ENCODE measurements at regions not wholly inside any gene's neighbourhood (a gene's known extent, or its start where the extent isn't known, plus 50 kb on each side); places are given as distances from the start of the nearest gene placed in this dataset.

DNA sequence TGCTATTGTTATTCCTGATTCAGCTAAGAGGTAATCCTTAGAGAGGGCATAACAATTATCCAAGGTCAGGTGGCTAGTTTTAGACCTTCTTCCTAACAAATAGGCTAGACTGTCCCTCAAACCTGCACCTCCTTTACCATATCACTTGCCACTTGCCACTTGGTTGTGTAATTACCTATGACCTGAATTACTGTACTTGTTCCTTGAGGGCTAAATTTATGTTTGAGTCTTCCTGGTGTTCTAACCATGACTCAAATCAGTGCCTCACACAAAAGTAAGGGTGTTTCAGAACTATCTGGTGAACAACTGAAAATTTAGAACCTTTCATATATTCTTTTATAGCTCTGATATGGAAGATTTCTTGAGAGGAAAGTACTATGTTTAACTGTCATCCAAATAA is 365.8 kb upstream of the SEMA6D start:
- H3K27me3 Mint-ChIP-seq (ENCODE audit: insufficient read depth) = peaks cover 82% of the 10 kb centered on the region

DNA sequence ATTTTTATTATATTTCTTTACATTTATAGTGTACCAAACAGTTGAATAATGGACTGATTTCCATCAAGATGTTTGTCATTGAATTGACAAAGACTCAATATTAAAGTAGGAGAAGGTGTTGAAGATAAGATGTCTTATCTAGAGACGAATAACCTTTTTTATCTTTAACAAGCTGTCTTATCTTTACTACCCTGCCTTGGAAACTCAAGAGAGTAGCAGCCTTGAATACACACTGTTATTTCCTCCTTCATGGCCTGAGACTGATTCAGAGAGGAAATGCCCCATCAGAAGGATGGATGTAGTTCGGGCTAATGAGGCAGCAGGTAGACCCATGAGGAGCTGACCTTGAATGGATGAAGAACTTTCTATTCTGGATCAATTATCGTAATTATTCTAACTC is 365.1 kb upstream of the SEMA6D start:
- H3K9me3 ChIP-seq (ENCODE audit: control insufficient read depth, low read length) = no peaks in the 10 kb centered on the region
- H3K27me3 ChIP-seq (ENCODE audit: control insufficient read depth, insufficient read depth, low read length, poor library complexity, severe bottlenecking) = peaks cover 83% of the 10 kb centered on the region
- no peak overlapping the region for H3K27ac ChIP-seq (ENCODE audit: low read depth, low read length)
- TF ChIP-seq, protein P1, sequence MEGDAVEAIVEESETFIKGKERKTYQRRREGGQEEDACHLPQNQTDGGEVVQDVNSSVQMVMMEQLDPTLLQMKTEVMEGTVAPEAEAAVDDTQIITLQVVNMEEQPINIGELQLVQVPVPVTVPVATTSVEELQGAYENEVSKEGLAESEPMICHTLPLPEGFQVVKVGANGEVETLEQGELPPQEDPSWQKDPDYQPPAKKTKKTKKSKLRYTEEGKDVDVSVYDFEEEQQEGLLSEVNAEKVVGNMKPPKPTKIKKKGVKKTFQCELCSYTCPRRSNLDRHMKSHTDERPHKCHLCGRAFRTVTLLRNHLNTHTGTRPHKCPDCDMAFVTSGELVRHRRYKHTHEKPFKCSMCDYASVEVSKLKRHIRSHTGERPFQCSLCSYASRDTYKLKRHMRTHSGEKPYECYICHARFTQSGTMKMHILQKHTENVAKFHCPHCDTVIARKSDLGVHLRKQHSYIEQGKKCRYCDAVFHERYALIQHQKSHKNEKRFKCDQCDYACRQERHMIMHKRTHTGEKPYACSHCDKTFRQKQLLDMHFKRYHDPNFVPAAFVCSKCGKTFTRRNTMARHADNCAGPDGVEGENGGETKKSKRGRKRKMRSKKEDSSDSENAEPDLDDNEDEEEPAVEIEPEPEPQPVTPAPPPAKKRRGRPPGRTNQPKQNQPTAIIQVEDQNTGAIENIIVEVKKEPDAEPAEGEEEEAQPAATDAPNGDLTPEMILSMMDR (conservative IDR thresholded peaks at IDR 0.05) = no peak
- H3K4me3 ChIP-seq (ENCODE audit: low read length) = no peak overlapping the region
- Mint-ChIP-seq H3K27ac (no peak overlapping the region), H3K4me3 (no peak overlapping the region), H3K36me3 (ENCODE audit: low read depth) (no peaks in the 10 kb centered on the region), H3K9me3 (no peaks in the 10 kb centered on the region), H3K27me3 (ENCODE audit: insufficient read depth) (peaks cover 82% of the 10 kb centered on the region), H3K4me1 (peaks cover 8% of the 10 kb centered on the region)
- H3K9ac ChIP-seq (ENCODE audit: extremely low read depth, low read length, poor library complexity, severe bottlenecking) = no peak overlapping the region
- 60 to 100% methylated on average over 1 to 2 of the region's 3 CpGs for WGBS, 2 experiments (ENCODE audit: insufficient coverage in 1 of 2, insufficient read length in 1 of 2)
- H3K4me1 ChIP-seq (ENCODE audit: control insufficient read depth, insufficient read depth, low read length) = no peaks in the 10 kb centered on the region
- no peak for DNase-seq
- no peaks in the 10 kb centered on the region for H3K36me3 ChIP-seq (ENCODE audit: control insufficient read depth, insufficient read depth, low read length)

More for the DNA sequence above, 365.8 kb upstream of the SEMA6D start:
- Histone ChIP-seq H3K4me3 (ENCODE audit: low read length) (no peak overlapping the region), H3K9me3 (ENCODE audit: control insufficient read depth, low read length) (no peaks in the 10 kb centered on the region), H3K27ac (ENCODE audit: low read depth, low read length) (no peak overlapping the region), H3K27me3 (ENCODE audit: control insufficient read depth, insufficient read depth, low read length, poor library complexity, severe bottlenecking) (peaks cover 86% of the 10 kb centered on the region), H3K36me3 (ENCODE audit: control insufficient read depth, insufficient read depth, low read length) (no peaks in the 10 kb centered on the region), H3K4me1 (ENCODE audit: control insufficient read depth, insufficient read depth, low read length) (no peaks in the 10 kb centered on the region), H3K9ac (ENCODE audit: extremely low read depth, low read length, poor library complexity, severe bottlenecking) (no peak overlapping the region)
- DNase-seq = no peak
- TF ChIP-seq, protein P1 (conservative IDR thresholded peaks at IDR 0.05) = no peak
- peaks cover 8% of the 10 kb centered on the region for H3K4me1 Mint-ChIP-seq
- no peak overlapping the region for H3K27ac Mint-ChIP-seq
- no peaks in the 10 kb centered on the region for H3K9me3 Mint-ChIP-seq
- H3K4me3 Mint-ChIP-seq = no peak overlapping the region
- no peaks in the 10 kb centered on the region for H3K36me3 Mint-ChIP-seq (ENCODE audit: low read depth)

DNA sequence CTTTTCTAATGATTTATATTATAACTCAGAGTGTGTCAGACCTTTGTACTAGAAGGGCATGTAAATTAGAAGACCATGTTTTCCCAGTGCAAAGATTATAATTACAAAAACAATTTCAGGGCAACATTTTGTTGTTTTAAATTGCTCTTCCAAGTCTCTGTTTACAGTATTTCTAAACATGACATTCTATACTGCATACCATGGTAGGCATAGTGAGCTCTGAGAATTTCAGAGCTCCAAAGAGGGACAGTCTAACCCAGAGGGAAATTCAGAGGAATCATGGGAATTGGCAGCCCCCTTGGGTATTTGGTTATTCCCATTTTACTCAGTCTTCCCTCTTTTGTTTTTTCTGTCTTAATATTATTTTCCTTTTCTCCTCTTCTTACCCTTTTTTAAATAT is 361.5 kb upstream of the SEMA6D start:
- no peak overlapping the region for H3K9ac ChIP-seq (ENCODE audit: extremely low read depth, low read length, poor library complexity, severe bottlenecking)
- no peak overlapping the region for H3K27ac Mint-ChIP-seq
- no peaks in the 10 kb centered on the region for H3K9me3 ChIP-seq (ENCODE audit: control insufficient read depth, low read length)
- H3K36me3 Mint-ChIP-seq (ENCODE audit: low read depth) = no peaks in the 10 kb centered on the region
- no peaks in the 10 kb centered on the region for H3K36me3 ChIP-seq (ENCODE audit: control insufficient read depth, insufficient read depth, low read length)
- H3K27ac ChIP-seq (ENCODE audit: low read depth, low read length) = no peak overlapping the region
- H3K4me1 ChIP-seq (ENCODE audit: control insufficient read depth, insufficient read depth, low read length) = no peaks in the 10 kb centered on the region
- H3K27me3 Mint-ChIP-seq (ENCODE audit: insufficient read depth) = peaks cover 70% of the 10 kb centered on the region
- TF ChIP-seq, protein P1 (conservative IDR thresholded peaks at IDR 0.05) = no peak
- no peak for DNase-seq
- no peak overlapping the region for H3K4me3 ChIP-seq (ENCODE audit: low read length)
- H3K9me3 Mint-ChIP-seq = no peaks in the 10 kb centered on the region
- H3K4me3 Mint-ChIP-seq = no peak overlapping the region
- peaks cover 8% of the 10 kb centered on the region for H3K4me1 Mint-ChIP-seq
- peaks cover 74% of the 10 kb centered on the region for H3K27me3 ChIP-seq (ENCODE audit: control insufficient read depth, insufficient read depth, low read length, poor library complexity, severe bottlenecking)
